CD4-positive, alpha-beta T cell (primary cell): ENCODE measurements at regions not wholly inside any gene's neighbourhood (a gene's known extent, or its start where the extent isn't known, plus 50 kb on each side); places are given as distances from the start of the nearest gene placed in this dataset.

Experiments
- ATAC-seq: fragments of 200-7000 bp; cut with Tn5 transposase; one replicate; pipeline ENCODE4 v1.10.0; 2022; ENCODE audit warnings: mild to moderate bottlenecking; ENCODE audit not compliant: poor library complexity
- CTCF ChIA-PET: fragments of 350-600 bp; sonication (Branson Sonifier 250); formaldehyde crosslinking; loops from one replicate; lab custom pipeline; 2021; ENCODE audit warnings: antibody characterized with exemption, inconsistent platforms; lab: Charles Lee
- POLR2A ChIA-PET: fragments of 350-600 bp; sonication (Branson Sonifier 250); formaldehyde crosslinking; loops from one replicate; lab custom pipeline; 2021; ENCODE audit warnings: antibody characterized with exemption, inconsistent platforms; lab: Charles Lee
- DNase-seq, 14 experiments: peaks; one replicate each; pipeline ENCODE4 v3.0.0-alpha.2; 2013 to 2020; ENCODE audit warnings: mixed read lengths in 2 of 14
- H3K27ac ChIP-seq, 2 donors: one replicate each; pipeline versions ENCODE4 v1.5.1 to v1.7.0; 2013; ENCODE audit warnings: low read length in 2 of 2, low read depth in 1 of 2, mild to moderate bottlenecking in 1 of 2
- H3K27me3 ChIP-seq, 2 experiments: 1 replicate in 1 of 2; 2 replicates in 1 of 2; pipeline versions ENCODE4 v1.6.1 to v1.7.0; 2013; ENCODE audit warnings: low read length in 2 of 2, control low read depth in 1 of 2, mild to moderate bottlenecking in 1 of 2, moderate library complexity in 1 of 2; ENCODE audit not compliant: insufficient read depth in 2 of 2, control insufficient read depth in 1 of 2
- H3K36me3 ChIP-seq: one replicate; pipeline ENCODE4 v1.6.1; 2013; ENCODE audit warnings: low read length, control low read depth; ENCODE audit not compliant: insufficient read depth
- H3K4me1 ChIP-seq: one replicate; pipeline ENCODE4 v1.6.1; 2013; ENCODE audit warnings: low read length, control low read depth; ENCODE audit not compliant: insufficient read depth
- H3K4me3 ChIP-seq: one replicate; pipeline ENCODE4 v1.5.1; 2013; ENCODE audit warnings: mild to moderate bottlenecking, low read length, moderate library complexity
- H3K9me3 ChIP-seq, 2 experiments: 1 replicate in 1 of 2; 2 replicates in 1 of 2; pipeline versions ENCODE4 v1.6.1 to v1.7.0; 2013; ENCODE audit warnings: low read length in 2 of 2, mild to moderate bottlenecking in 2 of 2, control low read depth in 1 of 2, moderate library complexity in 1 of 2; ENCODE audit not compliant: control insufficient read depth in 1 of 2, insufficient read depth in 1 of 2
- H3K27ac Mint-ChIP-seq: one replicate; pipeline ENCODE4 v1.8.0; 2020; ENCODE audit warnings: mixed read lengths
- H3K27me3 Mint-ChIP-seq: one replicate; pipeline ENCODE4 v1.8.0; 2021; ENCODE audit warnings: mixed read lengths
- H3K36me3 Mint-ChIP-seq: one replicate; pipeline ENCODE4 v1.8.0; 2021; ENCODE audit warnings: low read depth, mixed read lengths
- H3K4me1 Mint-ChIP-seq: one replicate; pipeline ENCODE4 v1.8.0; 2021; ENCODE audit warnings: low read depth, mixed read lengths
- H3K4me3 Mint-ChIP-seq: one replicate; pipeline ENCODE4 v1.8.0; 2020; ENCODE audit warnings: mild to moderate bottlenecking, mixed read lengths
- H3K9me3 Mint-ChIP-seq: one replicate; pipeline ENCODE4 v1.8.0; 2020; ENCODE audit warnings: mixed read lengths
- CTCF ChIP-seq: fragments of 200-600 bp; IDR thresholded peaks from one replicate; pipeline ENCODE4 v1.8.0; 2022; ENCODE audit warnings: antibody characterized with exemption, mild to moderate bottlenecking
- intact Hi-C, 2 experiments: fragments of 100-400 bp; cut with DNase I in 1 of 2; cut with micrococcal nuclease in 1 of 2; formaldehyde crosslinking; loops; one replicate each; pipeline versions ENCODE4 v1.15.1 to v1.9.0; 2023 to 2025; cut with DNase I, micrococcal nuclease

- no peaks in the 10 kb centered on the region for H3K36me3 ChIP-seq
- ATAC-seq (no peak), DNase-seq (no peak)
- TF ChIP-seq CTCF, result no peak
- intact Hi-C loops, result no loop called here
- POLR2A ChIA-PET, result no interaction called here
- no peak overlapping the region for H3K4me3 ChIP-seq
- Mint-ChIP-seq H3K9me3 (peaks cover 3% of the 10 kb centered on the region), H3K4me1 (no peaks in the 10 kb centered on the region), H3K36me3 (no peaks in the 10 kb centered on the region), H3K27ac (no peak overlapping the region), H3K4me3 (no peak overlapping the region), H3K27me3 (no peaks in the 10 kb centered on the region)
- CTCF ChIA-PET, result no interaction called here
- peaks cover 0 to 27% of the 10 kb centered on the region in 2 experiments for H3K9me3 ChIP-seq
- no peaks in the 10 kb centered on the region for H3K4me1 ChIP-seq
- no peaks in the 10 kb centered on the region for H3K27me3 ChIP-seq
- no peak overlapping the region for H3K27ac ChIP-seq
Measured at GRCh38 chr2:5842326-5842725, 150.1 kb downstream of the SOX11 start.

- Mint-ChIP-seq H3K27ac (no peak overlapping the region), H3K36me3 (no peaks in the 10 kb centered on the region), H3K27me3 (no peaks in the 10 kb centered on the region), H3K9me3 (peaks cover 3% of the 10 kb centered on the region), H3K4me3 (no peak overlapping the region), H3K4me1 (no peaks in the 10 kb centered on the region)
- POLR2A ChIA-PET, result no interaction called here
- Histone ChIP-seq H3K4me3 (no peak overlapping the region), H3K9me3 (peaks cover 0 to 18% of the 10 kb centered on the region in 2 experiments), H3K27ac (no peak overlapping the region), H3K27me3 (no peaks in the 10 kb centered on the region), H3K4me1 (no peaks in the 10 kb centered on the region), H3K36me3 (no peaks in the 10 kb centered on the region)
- no peak for DNase-seq
- CTCF ChIA-PET, result no interaction called here
- intact Hi-C loops, result no loop called here
- TF ChIP-seq CTCF, result no peak
- no peak for ATAC-seq
Measured at GRCh38 chr2:5845798-5846330, 153.7 kb downstream of the SOX11 start.

GRCh38 chr2:5846881-5847280 lies 154.7 kb downstream of the SOX11 start:
- H3K36me3 ChIP-seq, result no peaks in the 10 kb centered on the region
- peaks cover 5% of the 10 kb centered on the region for H3K9me3 Mint-ChIP-seq
- H3K36me3 Mint-ChIP-seq, result no peaks in the 10 kb centered on the region
- peaks cover 0 to 17% of the 10 kb centered on the region in 2 experiments for H3K9me3 ChIP-seq
- H3K27ac Mint-ChIP-seq, result no peak overlapping the region
- no peaks in the 10 kb centered on the region for H3K27me3 ChIP-seq
- H3K27ac ChIP-seq, result no peak overlapping the region
- H3K4me1 ChIP-seq, result no peaks in the 10 kb centered on the region
- no peaks in the 10 kb centered on the region for H3K4me1 Mint-ChIP-seq
- no peak for DNase-seq
- TF ChIP-seq CTCF, result no peak
- no peak overlapping the region for H3K4me3 ChIP-seq
- ATAC-seq, result no peak
- no peaks in the 10 kb centered on the region for H3K27me3 Mint-ChIP-seq
- no peak overlapping the region for H3K4me3 Mint-ChIP-seq
- intact Hi-C loops, result no loop called here
- ChIA-PET POLR2A (no interaction called here), CTCF (no interaction called here)
